IPS-18c (cell line): ENCODE measurements at regions not wholly inside any gene's neighbourhood (a gene's known extent, or its start where the extent isn't known, plus 50 kb on each side); places are given as distances from the start of the nearest gene placed in this dataset.

Experiments
- H3K4me3 ChIP-seq: 2 replicates; pipeline ENCODE4 v1.7.0; 2013; ENCODE audit warnings: low read depth, mild to moderate bottlenecking, low read length, moderate library complexity; ENCODE audit not compliant: insufficient read depth
- H3K9me3 ChIP-seq: one replicate; pipeline ENCODE4 v1.6.1; 2013; ENCODE audit warnings: mild to moderate bottlenecking, low read length, moderate library complexity; ENCODE audit not compliant: control insufficient read depth, insufficient read depth

- Histone ChIP-seq H3K4me3 (no peak overlapping the region), H3K9me3 (peaks cover 2% of the 10 kb centered on the region)
These were observed 543.7 kb downstream of the EFNB2 start for GRCh38 chr13:105991622-105992277.

DNA sequence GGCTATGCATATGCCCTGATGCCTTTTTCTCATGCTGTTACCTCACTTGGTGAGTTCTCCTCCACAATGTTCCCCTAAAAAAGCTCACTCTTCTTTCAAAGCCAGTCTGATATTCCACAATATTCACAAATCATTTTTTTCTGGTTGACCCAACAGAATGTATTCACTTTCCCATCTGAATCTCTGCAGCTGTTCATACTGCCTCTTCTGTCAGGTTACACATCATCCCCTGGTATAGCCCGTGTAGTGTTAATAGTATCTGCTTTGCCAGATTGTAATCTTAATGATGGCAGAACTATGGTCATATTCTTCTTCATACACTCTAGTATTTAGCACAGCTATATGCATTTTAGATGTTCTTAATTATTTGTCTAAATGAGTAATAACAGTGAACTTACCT is 544.3 kb downstream of the EFNB2 start:
- peaks cover 2% of the 10 kb centered on the region for H3K9me3 ChIP-seq
- no peak overlapping the region for H3K4me3 ChIP-seq

GRCh38 chr13:105990256-105990958 is 545.1 kb downstream of the EFNB2 start:
- peaks cover 2% of the 10 kb centered on the region for H3K9me3 ChIP-seq
- H3K4me3 ChIP-seq, result no peak overlapping the region

DNA sequence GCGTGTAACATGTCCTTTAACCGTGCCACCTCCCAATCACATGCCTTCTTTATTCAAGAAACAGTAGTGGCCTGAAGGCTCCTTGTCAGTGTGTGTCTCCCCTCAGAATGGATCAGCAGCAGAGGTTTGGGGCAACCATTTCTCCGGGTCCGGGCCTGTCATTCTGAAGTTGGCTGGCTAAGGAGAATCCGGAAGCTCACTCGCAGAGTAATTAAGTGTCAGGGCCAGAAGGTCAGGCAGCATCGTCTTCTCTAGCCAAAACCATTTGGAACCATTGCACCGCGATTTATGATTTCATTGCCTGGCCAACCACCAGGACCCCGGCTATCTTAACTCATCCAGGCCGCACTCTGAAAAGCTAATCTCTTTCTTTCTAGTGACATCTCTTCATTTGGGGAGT is 550.8 kb downstream of the EFNB2 start:
- Histone ChIP-seq H3K4me3 (no peak overlapping the region), H3K9me3 (peaks cover 2% of the 10 kb centered on the region)

GRCh38 chr13:105984236-105984635 is 551.2 kb downstream of the EFNB2 start:
- Histone ChIP-seq H3K9me3 (peaks cover 2% of the 10 kb centered on the region), H3K4me3 (no peak overlapping the region)

DNA sequence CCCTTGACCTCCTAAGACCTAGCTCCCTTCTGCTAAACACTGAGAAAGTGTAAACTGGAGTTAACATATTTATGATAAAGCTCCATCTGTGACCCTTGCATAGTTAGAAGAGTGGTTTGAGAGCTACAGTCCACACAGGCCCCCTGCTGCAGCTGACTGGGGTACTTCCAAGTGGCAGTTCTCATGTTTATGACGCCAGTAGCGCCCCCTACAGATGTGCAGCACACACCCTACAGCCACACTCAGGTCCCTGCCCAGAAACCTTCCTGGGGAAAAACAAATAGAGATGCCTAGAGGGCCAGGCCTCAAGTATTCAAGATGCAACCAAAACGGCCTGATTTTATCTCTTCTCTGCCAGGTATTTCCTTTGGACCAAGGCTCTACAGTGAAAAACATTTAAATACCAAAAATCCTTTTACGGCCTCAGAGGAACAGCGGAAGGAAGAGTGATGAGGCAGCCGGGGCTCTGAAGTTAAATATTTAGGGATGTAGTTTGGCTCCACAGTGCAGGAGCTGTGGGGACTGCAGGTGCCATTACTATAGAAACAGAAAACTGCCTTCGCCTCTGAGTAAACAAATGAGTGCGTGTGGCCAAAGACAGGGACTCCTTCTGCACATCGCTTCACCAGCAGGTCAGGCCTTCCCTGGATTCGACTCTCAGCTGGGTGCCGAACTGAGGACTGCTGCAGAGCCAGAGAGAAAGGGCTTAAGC is 553.1 kb downstream of the EFNB2 start:
- Histone ChIP-seq H3K9me3 (no peaks in the 10 kb centered on the region), H3K4me3 (no peak overlapping the region)

DNA sequence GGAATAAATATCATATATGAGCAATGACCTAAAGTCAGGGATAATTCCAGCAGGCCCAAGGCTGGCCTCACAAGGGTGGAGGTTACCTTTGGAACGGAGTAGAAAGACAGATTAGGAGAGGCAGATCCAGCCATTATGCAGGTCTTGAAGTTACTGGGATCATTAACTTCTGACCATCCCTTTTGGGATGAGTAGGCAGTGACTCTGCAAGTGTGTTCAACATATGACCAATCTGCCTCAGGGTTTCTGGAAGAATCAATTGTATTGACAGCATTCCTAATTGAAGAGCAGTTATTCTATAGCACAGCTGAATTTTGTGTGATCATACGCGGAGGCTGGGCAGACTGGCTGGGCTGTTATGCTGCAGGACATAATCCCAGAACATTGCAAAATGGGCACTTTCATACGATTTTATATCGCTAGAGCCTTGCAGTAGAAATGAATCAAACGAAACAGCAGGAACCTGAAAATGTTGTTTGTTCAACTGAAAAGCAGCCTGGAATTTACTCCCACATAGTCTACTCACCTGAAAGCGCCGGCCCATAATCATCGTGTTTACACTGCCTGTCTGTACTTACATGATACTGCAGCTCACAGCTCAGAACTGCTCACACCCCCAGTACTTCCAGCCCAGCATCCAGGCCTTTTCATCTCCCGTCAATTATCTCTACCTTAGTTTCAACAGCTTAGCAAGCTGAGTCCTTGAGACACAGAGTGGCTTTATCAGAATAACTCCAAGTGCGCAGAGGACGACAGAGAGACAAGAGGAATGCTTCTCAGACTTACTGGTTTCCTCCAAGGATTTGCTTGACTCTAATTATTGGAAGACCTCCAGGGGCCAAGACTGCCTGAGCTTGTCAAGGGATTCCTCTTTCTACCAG is 556.1 kb downstream of the EFNB2 start:
- no peak overlapping the region for H3K4me3 ChIP-seq
- H3K9me3 ChIP-seq, result no peaks in the 10 kb centered on the region

DNA sequence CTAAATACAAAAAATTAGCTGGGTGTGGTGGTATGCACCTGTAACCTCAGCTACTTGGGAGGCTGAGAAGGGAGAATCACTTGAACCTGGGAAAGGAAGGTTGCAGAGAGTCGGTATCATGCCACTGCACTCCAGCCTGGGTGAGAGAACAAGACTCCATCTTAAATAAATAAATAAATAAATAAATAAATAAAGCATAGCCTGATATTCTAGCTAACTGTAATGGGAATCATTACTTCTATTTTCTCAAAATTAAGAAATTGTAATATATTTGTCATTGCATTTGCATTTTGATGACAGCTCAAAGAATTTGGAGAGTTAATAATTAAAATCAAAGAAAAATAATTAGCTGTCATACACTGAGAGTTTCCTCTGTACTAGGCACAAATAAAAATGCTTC is 561.1 kb downstream of the EFNB2 start:
- Histone ChIP-seq H3K4me3 (no peak overlapping the region), H3K9me3 (peaks cover 2% of the 10 kb centered on the region)

GRCh38 chr13:105972811-105973590 is 562.5 kb downstream of the EFNB2 start:
- H3K4me3 ChIP-seq, result no peak overlapping the region

GRCh38 chr13:105972306-105972721 is 563.1 kb downstream of the EFNB2 start:
- Histone ChIP-seq H3K4me3 (no peak overlapping the region), H3K9me3 (peaks cover 2% of the 10 kb centered on the region)

More at GRCh38 chr13:105972811-105973590, 562.5 kb downstream of the EFNB2 start:
- H3K9me3 ChIP-seq, result peaks cover 2% of the 10 kb centered on the region

GRCh38 chr13:105971738-105972137 is 563.7 kb downstream of the EFNB2 start:
- H3K4me3 ChIP-seq, result no peak overlapping the region
- H3K9me3 ChIP-seq, result peaks cover 2% of the 10 kb centered on the region

DNA sequence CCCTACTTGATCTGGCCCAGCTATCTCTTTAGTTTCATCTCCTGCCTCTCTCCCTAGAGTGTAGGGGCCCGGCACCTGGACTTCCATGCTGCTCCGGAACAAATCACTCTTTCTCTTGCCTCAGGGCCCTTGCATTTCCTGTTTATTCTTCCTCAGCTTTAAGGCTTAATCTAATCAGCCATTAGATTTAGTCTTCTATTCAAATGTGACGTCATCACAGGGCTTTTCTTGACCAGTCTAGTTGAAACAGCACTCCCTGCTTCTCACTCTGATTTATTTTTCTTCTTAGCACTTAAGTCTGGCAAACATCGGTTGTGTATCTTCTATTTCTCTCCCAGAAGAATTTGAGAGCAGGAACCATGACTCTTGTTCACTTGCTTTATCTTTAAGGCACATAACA is 564.1 kb downstream of the EFNB2 start:
- Histone ChIP-seq H3K9me3 (peaks cover 2% of the 10 kb centered on the region), H3K4me3 (no peak overlapping the region)

GRCh38 chr13:105969761-105970160 is 565.7 kb downstream of the EFNB2 start:
- Histone ChIP-seq H3K4me3 (no peak overlapping the region), H3K9me3 (peaks cover 2% of the 10 kb centered on the region)

DNA sequence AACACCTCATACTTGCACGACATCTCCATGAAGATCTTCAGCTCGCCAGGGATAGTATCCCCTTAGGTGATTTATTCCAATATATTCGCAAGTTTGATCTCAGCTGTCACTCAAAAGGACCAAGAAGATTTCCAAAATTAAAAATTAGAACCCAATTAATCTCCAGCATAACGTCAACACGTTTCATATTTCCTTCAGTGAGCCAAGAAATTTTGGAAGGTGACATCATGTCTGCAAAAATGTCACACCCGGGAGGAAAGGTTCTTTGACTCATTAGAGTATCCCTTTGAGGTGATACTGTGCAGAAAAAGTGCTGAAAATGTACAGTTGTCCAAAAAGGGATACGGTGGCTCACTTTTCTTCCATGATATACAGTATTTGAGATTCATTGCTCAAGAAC is 569.6 kb downstream of the EFNB2 start:
- H3K9me3 ChIP-seq, result no peaks in the 10 kb centered on the region
- no peak overlapping the region for H3K4me3 ChIP-seq

GRCh38 chr13:105962080-105962479 is 573.4 kb downstream of the EFNB2 start:
- Histone ChIP-seq H3K9me3 (no peaks in the 10 kb centered on the region), H3K4me3 (no peak overlapping the region)

DNA sequence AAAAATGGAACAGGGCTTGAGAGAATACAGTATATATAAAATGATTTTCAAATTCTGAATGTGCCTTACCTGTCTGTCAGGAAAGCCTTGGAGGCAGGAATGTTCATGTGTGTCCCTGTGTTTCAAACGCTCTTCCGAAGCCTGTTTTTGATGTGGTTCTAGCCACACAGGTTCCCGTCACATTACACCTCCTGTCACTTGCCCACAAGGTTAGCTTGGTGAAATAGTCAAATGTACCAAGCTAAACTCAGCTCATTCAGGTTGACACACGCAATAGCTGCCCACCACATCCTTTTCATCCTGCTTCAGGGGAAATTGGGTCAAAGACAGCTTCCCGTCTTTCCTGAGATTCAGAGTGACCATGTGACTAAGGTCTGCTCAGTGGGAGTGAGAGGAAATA is 574.0 kb downstream of the EFNB2 start:
- no peak overlapping the region for H3K4me3 ChIP-seq
- no peaks in the 10 kb centered on the region for H3K9me3 ChIP-seq

DNA sequence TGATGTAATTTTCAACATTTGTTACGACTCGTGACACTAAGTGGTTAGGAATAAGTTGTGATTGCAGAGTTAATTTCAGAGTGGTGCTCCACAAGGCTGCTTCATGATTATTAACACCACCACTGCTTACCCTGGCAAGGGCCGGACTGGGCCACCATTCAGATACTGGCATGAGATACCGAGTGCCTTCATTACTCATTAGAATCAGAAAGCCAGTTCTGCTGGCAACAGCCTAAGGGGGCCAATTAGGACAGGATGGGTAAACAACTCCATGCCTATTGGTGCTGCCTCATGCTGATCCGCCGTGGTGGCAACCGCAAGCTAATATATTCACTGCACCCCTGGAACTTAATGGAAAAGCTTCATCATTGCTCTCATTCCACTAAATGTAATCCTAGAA is 575.1 kb downstream of the EFNB2 start:
- H3K9me3 ChIP-seq, result no peaks in the 10 kb centered on the region
- H3K4me3 ChIP-seq, result no peak overlapping the region
